ENCODE measurements at regions not wholly inside any gene's neighbourhood (a gene's known extent, or its start where the extent isn't known, plus 50 kb on each side); places are given as distances from the start of the nearest gene placed in this dataset.

GRCh38 chr2:181307203-181307991 is 149.8 kb upstream of the ITGA4 start:
- no peak for DNase-seq

- DNase-seq: no peak
Observed at GRCh38 chr2:181308766-181309515, 148.2 kb upstream of the ITGA4 start.

GRCh38 chr2:181309586-181309985 is 147.6 kb upstream of the ITGA4 start:
- no peak for DNase-seq

GRCh38 chr2:181310967-181311366 is 146.2 kb upstream of the ITGA4 start:
- no peak for DNase-seq

- DNase-seq: no peak
Observed at GRCh38 chr2:181311837-181312236, 145.3 kb upstream of the ITGA4 start.

- no peak for DNase-seq
Observed at GRCh38 chr2:181312515-181312927, 144.7 kb upstream of the ITGA4 start.

- DNase-seq: no peak
Observed at GRCh38 chr2:181313845-181314244, 143.3 kb upstream of the ITGA4 start.

- DNase-seq: no peak
Observed at GRCh38 chr2:181314551-181314950, 142.6 kb upstream of the ITGA4 start.

GRCh38 chr2:181317511-181317910 is 139.7 kb upstream of the ITGA4 start:
- DNase-seq: no peak

- DNase-seq: no peak
Observed at GRCh38 chr2:181318504-181319280, 138.5 kb upstream of the ITGA4 start.

- no peak for DNase-seq
Observed at GRCh38 chr2:181319286-181319685, 137.9 kb upstream of the ITGA4 start.

- no peak for DNase-seq
Observed at GRCh38 chr2:181320638-181321037, 136.5 kb upstream of the ITGA4 start.

- no peak for DNase-seq
Observed at GRCh38 chr2:181324912-181325311, 132.3 kb upstream of the ITGA4 start.

GRCh38 chr2:181326661-181327060 is 130.5 kb upstream of the ITGA4 start:
- DNase-seq: no peak

- DNase-seq: no peak
Observed at GRCh38 chr2:181330286-181330685, 126.9 kb upstream of the ITGA4 start.

- DNase-seq: no peak
Observed at GRCh38 chr2:181332044-181332605, 125.1 kb upstream of the ITGA4 start.

- no peak for DNase-seq
Observed at GRCh38 chr2:181334158-181334826, 122.9 kb upstream of the ITGA4 start.

GRCh38 chr2:181340891-181341290 is 116.3 kb upstream of the ITGA4 start:
- no peak for DNase-seq

- DNase-seq: no peak
Observed at GRCh38 chr2:181341855-181342600, 115.2 kb upstream of the ITGA4 start.

GRCh38 chr2:181348107-181348837 is 108.9 kb upstream of the ITGA4 start:
- no peak for DNase-seq

GRCh38 chr2:181352158-181352557 is 105.0 kb upstream of the ITGA4 start:
- DNase-seq: no peak

Measured in activated CD4-positive, alpha-beta T cell treated with anti-CD3 and anti-CD28 coated beads, Interleukin-2, amount 50 U/mL, for 1 hour (primary cell).